PFSK-1 (cell line): ENCODE measurements at regions not wholly inside any gene's neighbourhood (a gene's known extent, or its start where the extent isn't known, plus 50 kb on each side); places are given as distances from the start of the nearest gene placed in this dataset.

Experiments
- POLR2AphosphoS5 ChIP-seq: IDR thresholded peaks from 2 replicates; pipeline ENCODE4 v1.6.1; 2012; ENCODE audit warnings: low read depth, mild to moderate bottlenecking, control low read depth, low read length, moderate library complexity
- SIN3A ChIP-seq: IDR thresholded peaks from 2 replicates; pipeline ENCODE4 v1.6.1; 2012; ENCODE audit warnings: mild to moderate bottlenecking, low read length, moderate library complexity, borderline replicate concordance; ENCODE audit not compliant: insufficient read depth
- TF ChIP-seq, protein P1 (sequence below), 2 experiments: IDR thresholded peaks; 2 replicates each; pipeline versions ENCODE4 v1.6.1 to v1.8.0; 2011 to 2012; ENCODE audit warnings: low read depth in 2 of 2, low read length in 2 of 2, control low read depth in 1 of 2, inconsistent platforms in 1 of 2, mild to moderate bottlenecking in 1 of 2, moderate library complexity in 1 of 2; ENCODE audit not compliant: insufficient read depth in 1 of 2

DNA sequence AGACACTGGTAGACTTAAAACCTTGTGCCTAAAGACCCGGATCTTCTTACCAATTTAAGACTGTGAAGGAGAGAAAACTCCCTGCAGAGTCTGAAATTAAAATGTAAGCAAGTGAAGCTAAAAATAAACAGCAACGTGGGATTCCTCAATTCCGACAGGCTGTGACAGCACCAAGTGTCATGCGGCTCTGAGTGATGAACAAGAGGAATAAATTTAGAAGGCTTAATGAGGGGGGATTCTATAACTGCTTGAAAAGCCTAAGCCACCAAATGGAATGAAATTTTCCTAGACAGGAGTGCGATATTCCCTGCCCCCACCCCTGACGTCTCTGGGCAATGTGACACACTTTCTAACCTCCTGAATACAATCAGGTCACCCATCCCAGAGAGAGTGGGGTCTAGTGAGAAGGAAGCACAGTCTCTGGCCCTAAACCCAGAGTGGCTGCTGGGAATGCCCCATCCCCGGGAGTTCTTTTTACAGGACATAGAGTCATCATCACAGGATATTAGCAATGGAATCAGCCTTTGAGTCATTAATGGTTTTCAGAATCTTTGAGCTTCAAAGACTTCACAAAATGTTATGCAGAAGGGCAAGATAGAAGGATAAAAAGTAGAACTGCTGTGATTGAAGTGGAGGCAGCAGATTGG, 114.3 kb downstream of the EDEM1 start:
- TF ChIP-seq POLR2AphosphoS5 (no peak), SIN3A (no peak)
- TF ChIP-seq, protein P1, sequence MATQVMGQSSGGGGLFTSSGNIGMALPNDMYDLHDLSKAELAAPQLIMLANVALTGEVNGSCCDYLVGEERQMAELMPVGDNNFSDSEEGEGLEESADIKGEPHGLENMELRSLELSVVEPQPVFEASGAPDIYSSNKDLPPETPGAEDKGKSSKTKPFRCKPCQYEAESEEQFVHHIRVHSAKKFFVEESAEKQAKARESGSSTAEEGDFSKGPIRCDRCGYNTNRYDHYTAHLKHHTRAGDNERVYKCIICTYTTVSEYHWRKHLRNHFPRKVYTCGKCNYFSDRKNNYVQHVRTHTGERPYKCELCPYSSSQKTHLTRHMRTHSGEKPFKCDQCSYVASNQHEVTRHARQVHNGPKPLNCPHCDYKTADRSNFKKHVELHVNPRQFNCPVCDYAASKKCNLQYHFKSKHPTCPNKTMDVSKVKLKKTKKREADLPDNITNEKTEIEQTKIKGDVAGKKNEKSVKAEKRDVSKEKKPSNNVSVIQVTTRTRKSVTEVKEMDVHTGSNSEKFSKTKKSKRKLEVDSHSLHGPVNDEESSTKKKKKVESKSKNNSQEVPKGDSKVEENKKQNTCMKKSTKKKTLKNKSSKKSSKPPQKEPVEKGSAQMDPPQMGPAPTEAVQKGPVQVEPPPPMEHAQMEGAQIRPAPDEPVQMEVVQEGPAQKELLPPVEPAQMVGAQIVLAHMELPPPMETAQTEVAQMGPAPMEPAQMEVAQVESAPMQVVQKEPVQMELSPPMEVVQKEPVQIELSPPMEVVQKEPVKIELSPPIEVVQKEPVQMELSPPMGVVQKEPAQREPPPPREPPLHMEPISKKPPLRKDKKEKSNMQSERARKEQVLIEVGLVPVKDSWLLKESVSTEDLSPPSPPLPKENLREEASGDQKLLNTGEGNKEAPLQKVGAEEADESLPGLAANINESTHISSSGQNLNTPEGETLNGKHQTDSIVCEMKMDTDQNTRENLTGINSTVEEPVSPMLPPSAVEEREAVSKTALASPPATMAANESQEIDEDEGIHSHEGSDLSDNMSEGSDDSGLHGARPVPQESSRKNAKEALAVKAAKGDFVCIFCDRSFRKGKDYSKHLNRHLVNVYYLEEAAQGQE (IDR thresholded peaks at IDR 0.05; ENCODE audit: insufficient read depth in 1 of 2, low read depth in 2 of 2, low read length in 2 of 2): no peak
